ENCODE measurements at regions not wholly inside any gene's neighbourhood (a gene's known extent, or its start where the extent isn't known, plus 50 kb on each side); places are given as distances from the start of the nearest gene placed in this dataset.
"Not testable (repeated sequence)": the region's sequence is repeated elsewhere in the genome, so short reads cannot be mapped to it uniquely, and the experiment has no call there.

- DNase-seq, result not testable (repeated sequence)
Observed at GRCh38 chr16:21516705-21517040, 82.7 kb upstream of the METTL9 start.

GRCh38 chr16:21517263-21517662 is 82.1 kb upstream of the METTL9 start:
- not testable (repeated sequence) for DNase-seq

DNA sequence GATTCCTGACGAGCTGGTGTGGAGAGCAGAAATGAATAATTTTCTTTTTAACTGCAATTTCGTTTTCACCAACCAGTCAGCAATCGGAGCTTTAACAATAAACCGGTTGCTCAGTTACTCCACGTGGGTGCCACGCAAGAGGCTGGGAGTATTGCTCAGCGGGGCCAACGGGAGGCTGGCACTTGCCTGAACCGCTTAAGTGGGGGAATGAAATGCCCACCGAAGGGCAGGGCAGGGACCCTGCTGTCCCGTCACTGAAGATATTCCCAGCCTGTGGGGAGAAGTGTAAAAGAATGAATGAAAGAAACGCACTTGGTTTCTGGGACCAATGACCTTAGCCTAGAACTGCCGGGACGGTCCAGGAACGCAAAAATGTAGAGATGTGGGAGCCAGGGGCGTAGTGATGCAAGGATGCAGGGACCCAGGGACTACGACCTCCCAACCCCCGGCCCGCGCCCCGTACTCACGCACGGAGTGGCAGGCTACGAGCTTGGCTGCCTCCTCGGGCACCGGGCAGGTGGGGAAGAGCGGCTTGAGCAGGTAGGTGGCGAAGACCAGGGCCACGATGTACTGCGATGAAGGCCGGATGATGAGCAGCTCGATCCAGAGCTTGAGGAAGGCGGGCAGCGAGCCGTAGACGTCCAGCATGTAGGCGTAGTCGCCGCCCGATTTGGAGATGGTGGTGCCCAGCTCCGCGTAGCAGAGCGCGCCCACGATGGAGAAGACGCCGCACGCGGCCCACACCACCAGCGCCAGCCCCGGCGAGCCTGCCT is 79.8 kb upstream of the METTL9 start:
- not testable (repeated sequence) for DNase-seq

- DNase-seq, result peak; percentile 92
Observed at GRCh38 chr16:21520134-21521047, 79.0 kb upstream of the METTL9 start.

GRCh38 chr16:21521048-21521389 is 78.4 kb upstream of the METTL9 start:
- not testable (repeated sequence) for DNase-seq

GRCh38 chr16:21521390-21522143 is 77.8 kb upstream of the METTL9 start:
- DNase-seq, result not testable (repeated sequence)

DNA sequence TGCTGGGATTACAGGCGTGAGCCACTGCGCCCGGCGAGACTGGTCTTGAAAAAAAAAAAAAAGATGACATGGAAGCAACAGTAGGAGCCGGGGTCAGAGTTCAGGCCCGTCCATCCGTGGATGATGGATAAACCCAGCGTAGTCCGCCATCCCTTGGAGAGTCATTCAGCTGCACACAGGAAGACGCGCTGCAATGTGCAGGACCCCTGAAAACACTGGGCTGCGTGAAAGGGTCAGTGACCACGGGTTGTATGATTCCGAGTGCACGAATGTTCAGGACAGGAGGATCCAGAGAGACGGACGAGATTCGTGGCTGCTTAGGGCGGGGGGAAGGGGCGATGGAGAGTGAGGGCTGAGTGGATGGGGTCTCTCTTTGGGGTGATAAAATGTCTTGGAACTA is 76.5 kb upstream of the METTL9 start:
- DNase-seq, result not testable (repeated sequence)

GRCh38 chr16:21523411-21524067 is 75.8 kb upstream of the METTL9 start:
- DNase-seq, result no peak

- DNase-seq, result no peak
Observed at GRCh38 chr16:21524068-21524751, 75.2 kb upstream of the METTL9 start.

GRCh38 chr16:21524752-21525028 is 74.7 kb upstream of the METTL9 start:
- not testable (repeated sequence) for DNase-seq

- DNase-seq, result not testable (repeated sequence)
Observed at GRCh38 chr16:21525029-21525895, 74.1 kb upstream of the METTL9 start.

DNA sequence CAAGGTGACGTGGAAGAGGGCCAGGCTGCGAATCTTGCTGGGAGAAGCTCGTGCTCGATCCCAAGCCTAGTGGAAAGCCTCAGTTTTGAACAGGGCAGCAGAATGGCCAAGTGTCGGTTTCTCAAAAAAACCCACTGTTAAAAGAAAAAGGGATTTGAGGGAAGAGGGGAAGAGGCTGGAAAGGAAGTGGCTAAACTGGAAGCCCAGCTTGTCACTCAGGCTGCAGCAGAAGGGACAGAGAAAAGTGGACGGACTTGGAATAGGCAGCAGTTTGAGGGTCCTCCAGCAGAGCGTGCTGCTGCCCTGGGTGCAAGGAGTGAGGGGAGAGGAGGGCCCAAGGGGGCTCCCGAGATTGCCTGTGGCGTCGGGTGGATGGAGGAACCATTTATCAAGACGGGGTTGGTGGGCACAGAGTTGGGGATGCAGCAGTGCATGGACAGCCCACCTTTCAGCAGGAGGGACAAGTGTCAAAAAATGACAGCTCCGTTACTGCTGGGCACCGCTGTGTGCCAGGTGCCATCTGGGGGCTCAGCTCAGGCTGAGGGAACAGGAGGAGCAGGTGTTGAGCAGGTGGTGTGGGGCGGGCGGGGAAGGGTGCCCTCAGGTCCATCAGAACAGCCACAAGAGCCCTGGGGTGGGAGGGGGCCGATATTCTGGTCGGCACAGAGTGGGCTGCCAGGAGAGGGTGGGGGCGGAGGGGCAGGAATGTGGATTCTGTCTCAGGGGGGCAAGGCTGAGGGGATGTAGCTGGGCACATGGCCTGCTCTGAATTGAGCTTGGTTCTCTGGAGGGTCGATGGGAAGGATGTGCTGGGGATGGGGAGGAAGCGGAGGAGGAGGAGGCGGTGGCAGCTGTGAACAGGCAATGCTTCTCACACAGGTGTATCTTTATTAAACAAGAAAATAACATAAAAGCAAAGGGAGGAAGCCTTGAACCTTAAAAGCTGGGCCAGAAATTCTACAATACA is 73.1 kb upstream of the METTL9 start:
- not testable (repeated sequence) for DNase-seq

- DNase-seq, result no peak
Observed at GRCh38 chr16:21526923-21527807, 72.2 kb upstream of the METTL9 start.

GRCh38 chr16:21529060-21529658 is 70.2 kb upstream of the METTL9 start:
- DNase-seq, result not testable (repeated sequence)

DNA sequence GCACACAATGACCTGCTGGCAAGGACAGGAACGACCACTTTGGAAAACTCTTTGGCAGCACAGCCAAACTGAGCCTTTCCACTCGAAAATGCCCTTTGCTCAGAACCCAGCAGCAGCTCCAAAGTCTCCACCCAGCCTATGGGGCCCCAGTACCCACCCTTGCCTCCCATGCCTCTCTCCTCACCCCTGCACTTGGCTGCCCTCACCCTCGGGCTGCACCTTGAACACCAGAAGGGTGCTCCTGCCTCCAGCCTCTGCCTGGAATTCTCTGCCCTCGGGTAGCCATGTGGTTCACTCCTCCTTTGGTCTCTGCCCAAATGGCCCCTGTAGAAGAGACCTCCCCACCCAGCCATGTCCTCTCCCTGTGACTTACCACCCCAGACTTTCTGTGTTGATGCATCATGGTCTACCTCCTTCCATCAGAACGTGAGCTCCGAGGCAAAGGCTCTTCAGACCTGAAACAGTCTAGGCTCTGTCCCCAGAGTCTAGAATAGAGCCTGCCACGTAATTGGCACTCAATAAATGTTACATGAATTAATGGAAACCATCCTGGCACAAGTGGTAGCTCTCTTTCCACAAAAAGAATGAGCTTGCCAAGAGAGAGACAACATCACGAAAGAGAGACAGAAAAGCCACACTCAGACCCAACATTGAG is 68.5 kb upstream of the METTL9 start:
- DNase-seq, result not testable (repeated sequence)

- DNase-seq, result not testable (repeated sequence)
Observed at GRCh38 chr16:21532996-21533395, 66.4 kb upstream of the METTL9 start.

DNA sequence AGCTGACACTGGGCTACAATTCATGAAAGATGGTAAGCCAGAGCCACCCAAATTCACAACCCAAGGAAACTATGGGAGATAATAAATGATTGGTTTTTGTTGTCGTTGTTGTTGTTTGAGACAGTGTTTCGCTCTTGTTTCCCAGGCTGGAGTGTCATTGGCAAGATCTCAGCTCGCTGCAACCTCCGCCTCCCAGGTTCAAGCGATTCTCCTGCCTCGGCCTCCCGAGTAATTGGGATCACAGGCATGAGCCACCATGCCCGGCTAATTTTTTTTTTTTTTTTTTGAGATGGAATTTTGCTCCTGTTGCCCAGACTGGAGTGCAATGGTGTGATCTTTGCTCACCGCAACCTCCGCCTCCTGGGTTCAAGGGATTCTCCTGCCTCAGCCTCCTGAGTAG is 65.9 kb upstream of the METTL9 start:
- not testable (repeated sequence) for DNase-seq
